SH-SY5Y (cell line): ENCODE measurements at regions not wholly inside any gene's neighbourhood (a gene's known extent, or its start where the extent isn't known, plus 50 kb on each side); places are given as distances from the start of the nearest gene placed in this dataset.

Experiments
- GATA2 ChIP-seq: IDR thresholded peaks from 2 replicates; pipeline ENCODE4 v1.6.1; 2011; ENCODE audit warnings: mild to moderate bottlenecking, low read depth, low read length
- GATA3 ChIP-seq: IDR thresholded peaks from 2 replicates; pipeline ENCODE4 v1.6.1; 2011; ENCODE audit warnings: low read depth, mild to moderate bottlenecking, low read length, moderate library complexity

- peak; percentile 99 for TF ChIP-seq GATA2
- peak; percentile 99 for TF ChIP-seq GATA3
Measured at GRCh38 chr3:40985195-40985594, 214.1 kb upstream of the CTNNB1 start.
